ENCODE measurements at regions not wholly inside any gene's neighbourhood (a gene's known extent, or its start where the extent isn't known, plus 50 kb on each side); places are given as distances from the start of the nearest gene placed in this dataset.

DNA sequence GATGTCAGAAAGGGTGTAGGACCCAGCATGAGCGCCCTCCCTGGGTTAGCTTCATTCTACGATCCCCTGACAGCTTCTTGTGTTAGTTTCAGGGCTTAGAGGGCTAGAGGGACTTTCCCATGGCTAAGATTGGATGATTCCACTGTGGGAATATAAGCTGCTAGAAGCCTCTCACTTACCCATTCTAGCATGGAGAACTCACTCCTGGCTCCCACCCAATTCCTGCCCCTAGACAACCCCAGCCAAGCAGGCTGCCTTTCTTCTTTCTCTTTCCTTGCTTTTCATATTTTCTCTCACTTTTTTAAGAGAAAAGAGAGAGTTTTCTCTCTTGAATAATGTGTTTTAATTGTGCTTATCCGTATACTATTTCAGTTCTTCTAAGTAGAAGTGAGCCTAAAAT lies 335.1 kb upstream of the CNTN6 start:
- TF ChIP-seq, protein P1, sequence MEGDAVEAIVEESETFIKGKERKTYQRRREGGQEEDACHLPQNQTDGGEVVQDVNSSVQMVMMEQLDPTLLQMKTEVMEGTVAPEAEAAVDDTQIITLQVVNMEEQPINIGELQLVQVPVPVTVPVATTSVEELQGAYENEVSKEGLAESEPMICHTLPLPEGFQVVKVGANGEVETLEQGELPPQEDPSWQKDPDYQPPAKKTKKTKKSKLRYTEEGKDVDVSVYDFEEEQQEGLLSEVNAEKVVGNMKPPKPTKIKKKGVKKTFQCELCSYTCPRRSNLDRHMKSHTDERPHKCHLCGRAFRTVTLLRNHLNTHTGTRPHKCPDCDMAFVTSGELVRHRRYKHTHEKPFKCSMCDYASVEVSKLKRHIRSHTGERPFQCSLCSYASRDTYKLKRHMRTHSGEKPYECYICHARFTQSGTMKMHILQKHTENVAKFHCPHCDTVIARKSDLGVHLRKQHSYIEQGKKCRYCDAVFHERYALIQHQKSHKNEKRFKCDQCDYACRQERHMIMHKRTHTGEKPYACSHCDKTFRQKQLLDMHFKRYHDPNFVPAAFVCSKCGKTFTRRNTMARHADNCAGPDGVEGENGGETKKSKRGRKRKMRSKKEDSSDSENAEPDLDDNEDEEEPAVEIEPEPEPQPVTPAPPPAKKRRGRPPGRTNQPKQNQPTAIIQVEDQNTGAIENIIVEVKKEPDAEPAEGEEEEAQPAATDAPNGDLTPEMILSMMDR (IDR thresholded peaks at IDR 0.05): no peak
- TF ChIP-seq EP300 (IDR thresholded peaks at IDR 0.05) (no peak), POLR2A (IDR thresholded peaks at IDR 0.05) (no peak)

All from sigmoid colon (tissue), 4 donors.